Activated CD8-positive, alpha-beta memory T cell treated with anti-CD3 and anti-CD28 coated beads, Interleukin-2, amount 50 U/mL, for 24 hours (primary cell): ENCODE measurements at regions not wholly inside any gene's neighbourhood (a gene's known extent, or its start where the extent isn't known, plus 50 kb on each side); places are given as distances from the start of the nearest gene placed in this dataset.
"Not testable (repeated sequence)": the region's sequence is repeated elsewhere in the genome, so short reads cannot be mapped to it uniquely, and the experiment has no call there.

ENCODE experiments used
- DNase-seq: peaks from one replicate; pipeline ENCODE4 v3.0.0-alpha.2; 2020; ENCODE audit errors: extremely low read depth

GRCh38 chr9:75457474-75458011 is 369.2 kb downstream of the OSTF1 start:
- no peak for DNase-seq

- DNase-seq: not testable (repeated sequence)
Observed at GRCh38 chr9:75459311-75459710, 371.0 kb downstream of the OSTF1 start.

- no peak for DNase-seq
Observed at GRCh38 chr9:75461183-75461582, 372.9 kb downstream of the OSTF1 start.

- no peak for DNase-seq
Observed at GRCh38 chr9:75462866-75463265, 374.6 kb downstream of the OSTF1 start.

DNA sequence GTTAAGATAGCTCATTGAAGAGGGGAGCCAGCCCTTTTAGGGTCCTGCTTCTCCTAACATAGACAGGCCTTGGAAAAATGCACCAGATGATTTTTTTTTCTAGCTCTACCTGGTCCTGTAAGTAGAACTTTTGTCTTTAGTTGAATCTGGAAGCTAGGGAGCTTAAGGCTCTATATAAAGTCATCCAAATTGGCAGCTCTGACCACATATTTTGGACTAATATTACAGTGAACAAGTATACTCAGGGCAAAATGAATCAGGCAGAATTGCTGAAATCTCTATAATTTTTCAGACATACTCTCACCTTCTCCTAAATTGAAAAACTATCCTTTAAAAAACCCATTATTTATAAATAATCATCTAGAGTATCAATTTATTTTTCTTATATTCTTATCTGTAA is 375.6 kb downstream of the OSTF1 start:
- DNase-seq: no peak

GRCh38 chr9:75464726-75465125 is 376.4 kb downstream of the OSTF1 start:
- no peak for DNase-seq

GRCh38 chr9:75467142-75467541 is 378.8 kb downstream of the OSTF1 start:
- DNase-seq: no peak

GRCh38 chr9:75471549-75472114 is 383.3 kb downstream of the OSTF1 start:
- no peak for DNase-seq

- no peak for DNase-seq
Observed at GRCh38 chr9:75482566-75482965, 394.3 kb downstream of the OSTF1 start.

DNA sequence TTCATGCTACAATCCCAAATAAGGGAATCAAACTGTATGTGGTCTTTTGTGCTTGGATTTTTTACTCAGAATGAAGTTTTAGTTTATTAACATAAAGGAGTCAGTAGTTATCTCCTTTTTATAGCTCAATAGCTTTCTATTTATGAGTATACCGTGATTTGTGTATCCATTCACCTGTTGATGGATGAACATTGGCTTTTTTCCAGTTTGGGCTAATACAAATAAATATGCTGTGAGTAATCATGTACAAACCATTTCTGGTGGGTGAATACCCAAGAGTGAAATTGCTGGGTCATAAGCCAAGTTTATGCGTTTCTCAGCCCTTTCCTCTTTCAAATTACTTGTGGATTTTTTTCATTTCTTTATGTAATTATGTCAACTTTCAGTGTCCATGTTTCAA is 395.3 kb downstream of the OSTF1 start:
- no peak for DNase-seq

- DNase-seq: no peak
Observed at GRCh38 chr9:75487856-75488718, 399.8 kb downstream of the OSTF1 start.

- DNase-seq: no peak
Observed at GRCh38 chr9:75488719-75489110, 400.4 kb downstream of the OSTF1 start.

DNA sequence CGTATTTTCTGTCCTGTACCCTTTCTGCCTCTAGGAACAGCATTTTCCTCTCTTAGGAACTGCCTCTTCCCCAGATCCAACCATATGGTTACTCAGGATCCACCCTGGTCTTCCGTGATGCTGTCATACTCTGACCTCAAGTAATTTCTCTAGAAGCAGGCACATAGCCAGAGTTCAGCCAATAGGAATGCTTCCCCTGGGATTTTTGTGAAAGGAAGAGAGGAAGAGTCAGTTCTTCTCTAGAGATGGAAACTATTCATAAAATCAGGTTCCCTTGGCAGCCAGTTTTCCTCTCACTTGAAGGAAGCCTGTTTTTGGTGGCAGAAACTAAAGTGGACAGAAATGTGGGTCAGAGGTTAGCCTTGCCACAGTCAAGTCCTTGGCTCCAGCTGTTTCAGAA is 400.1 kb upstream of the PCSK5 start:
- DNase-seq: no peak

GRCh38 chr9:75491533-75491932 is 398.9 kb upstream of the PCSK5 start:
- no peak for DNase-seq

DNA sequence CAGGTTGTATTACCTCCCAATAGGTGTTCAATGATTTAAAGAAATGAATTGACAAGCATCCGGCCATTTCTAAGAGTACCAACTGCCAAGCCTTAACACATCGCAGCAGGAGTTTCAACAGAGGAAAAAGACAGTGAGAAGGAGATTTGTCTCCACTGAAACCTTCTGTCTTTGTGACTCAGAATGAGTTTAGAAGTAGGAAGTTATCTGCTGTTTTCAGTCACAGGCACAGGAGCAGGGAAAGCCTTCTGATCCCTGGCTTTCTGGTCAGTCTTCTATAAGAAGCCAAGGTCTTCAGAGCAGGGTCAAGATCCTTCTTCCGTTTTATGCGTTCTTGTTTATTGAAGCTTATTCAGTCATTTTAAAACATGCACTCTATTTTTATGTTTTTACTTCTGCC is 390.7 kb upstream of the PCSK5 start:
- no peak for DNase-seq

GRCh38 chr9:75500479-75500878 is 390.0 kb upstream of the PCSK5 start:
- no peak for DNase-seq

DNA sequence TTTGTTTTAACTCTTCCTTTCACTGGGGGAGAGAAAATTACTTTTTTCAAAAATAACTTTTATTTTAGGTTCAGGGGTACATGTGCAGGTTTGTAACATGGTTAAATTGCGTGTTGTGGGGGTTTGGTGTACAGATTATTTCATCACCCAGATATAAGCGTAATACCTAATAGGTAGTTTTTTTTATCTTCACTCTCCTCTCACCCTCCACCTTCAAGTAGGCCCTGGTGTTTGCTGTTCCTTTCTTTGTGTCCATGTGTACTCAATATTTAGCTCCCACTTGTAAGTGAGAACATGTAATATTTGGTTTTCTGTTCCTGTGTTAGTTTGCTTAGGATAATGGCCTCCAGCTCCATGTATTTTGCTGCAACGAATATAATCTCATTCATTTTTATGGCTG is 389.5 kb upstream of the PCSK5 start:
- not testable (repeated sequence) for DNase-seq

- no peak for DNase-seq
Observed at GRCh38 chr9:75504721-75505120, 385.8 kb upstream of the PCSK5 start.

- no peak for DNase-seq
Observed at GRCh38 chr9:75505654-75506053, 384.8 kb upstream of the PCSK5 start.

DNA sequence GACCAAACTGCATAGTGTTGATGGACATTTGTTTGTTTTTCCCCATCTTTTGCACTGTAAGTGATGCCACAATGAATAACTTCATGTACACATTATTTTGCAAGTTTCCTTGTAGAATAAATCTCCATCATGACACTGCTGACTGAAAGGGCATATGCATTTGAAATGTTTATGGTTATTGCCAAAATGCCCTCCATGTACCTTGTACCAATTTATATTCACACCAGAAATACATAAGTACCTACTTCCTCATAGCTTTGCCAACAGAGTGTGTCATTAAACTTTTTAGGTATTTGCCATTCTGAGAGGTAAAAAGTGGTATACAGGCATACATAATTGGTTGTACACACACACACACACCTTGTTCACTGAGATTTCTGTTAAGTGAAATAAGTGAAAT is 361.0 kb upstream of the PCSK5 start:
- no peak for DNase-seq

DNA sequence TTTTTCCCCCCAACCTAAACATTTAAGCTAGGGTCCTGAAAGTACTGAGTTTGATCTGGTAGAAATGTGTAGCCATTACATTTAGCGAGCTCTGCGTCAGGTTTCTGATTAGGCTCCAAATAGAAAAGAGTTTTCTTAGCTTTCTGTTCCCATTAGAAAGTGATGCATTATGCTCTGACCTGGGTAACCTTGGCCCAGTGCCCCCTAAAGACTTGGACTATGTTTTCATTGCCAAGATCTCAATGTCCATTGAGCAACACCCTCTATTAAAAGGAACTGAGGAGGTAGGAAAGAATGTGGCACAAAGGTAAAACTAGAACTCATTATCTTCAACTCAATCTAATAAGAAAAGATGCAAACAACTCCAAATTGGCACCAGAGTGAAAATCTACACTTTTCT is 358.9 kb upstream of the PCSK5 start:
- no peak for DNase-seq

GRCh38 chr9:75532233-75533050 is 358.0 kb upstream of the PCSK5 start:
- DNase-seq: no peak
